Keratinocyte (primary cell): ENCODE measurements at regions not wholly inside any gene's neighbourhood (a gene's known extent, or its start where the extent isn't known, plus 50 kb on each side); places are given as distances from the start of the nearest gene placed in this dataset.
"Not testable (repeated sequence)": the region's sequence is repeated elsewhere in the genome, so short reads cannot be mapped to it uniquely, and the experiment has no call there.

Experiments
- DNase-seq: peaks from one replicate; pipeline ENCODE4 v3.0.0-alpha.2; 2011; ENCODE audit warnings: low read depth, missing footprints, low spot score
- FAIRE-seq: peaks from 2 replicates; lab custom pipeline; 2011; peaks lifted over from hg19 to GRCh38; lab: Jason Lieb, UNC
- H2AFZ ChIP-seq: 2 replicates; pipeline ENCODE4 v1.6.0; 2012; ENCODE audit warnings: low read length, control low read depth, inconsistent platforms; ENCODE audit not compliant: control insufficient read depth
- H3K27ac ChIP-seq: 2 replicates; pipeline ENCODE4 v1.5.1; 2011; ENCODE audit warnings: low read length; ENCODE audit not compliant: control insufficient read depth, insufficient read depth
- H3K27me3 ChIP-seq: 3 replicates; pipeline ENCODE4 v1.6.0; 2011; ENCODE audit warnings: low read length; ENCODE audit not compliant: control insufficient read depth, insufficient read depth; ENCODE audit errors: extremely low read depth
- H3K36me3 ChIP-seq, 2 experiments: 2 replicates in 1 of 2; 3 replicates in 1 of 2; pipeline ENCODE4 v1.5.1; 2011; ENCODE audit warnings: low read length in 2 of 2, mild to moderate bottlenecking in 1 of 2; ENCODE audit not compliant: control insufficient read depth in 2 of 2, insufficient read depth in 2 of 2; ENCODE audit errors: extremely low read depth in 1 of 2
- H3K4me1 ChIP-seq: 3 replicates; pipeline ENCODE4 v1.5.1; 2011; ENCODE audit warnings: low read length; ENCODE audit not compliant: control insufficient read depth, insufficient read depth; ENCODE audit errors: extremely low read depth
- H3K4me2 ChIP-seq: 3 replicates; pipeline ENCODE4 v1.6.0; 2011; ENCODE audit warnings: low read depth, low read length; ENCODE audit not compliant: control insufficient read depth, insufficient read depth; ENCODE audit errors: extremely low read depth
- H3K4me3 ChIP-seq, 3 experiments: fragments of 200-600 bp in 1 of 3; sonication (generic) in 1 of 3; 2 replicates in 2 of 3; 3 replicates in 1 of 3; pipeline ENCODE4 v1.5.1; 2011 to 2016; ENCODE audit warnings: low read length in 3 of 3, mild to moderate bottlenecking in 3 of 3, control low read depth in 2 of 3, inconsistent platforms in 1 of 3, low read depth in 1 of 3, mixed read lengths in 1 of 3, mixed run types in 1 of 3, moderate library complexity in 1 of 3; ENCODE audit not compliant: control insufficient read depth in 2 of 3, insufficient read depth in 2 of 3; ENCODE audit errors: extremely low read depth in 1 of 3
- H3K79me2 ChIP-seq: 2 replicates; pipeline ENCODE4 v1.6.0; 2012; ENCODE audit warnings: low read length; ENCODE audit not compliant: control insufficient read depth, insufficient read depth
- H3K9ac ChIP-seq: 3 replicates; pipeline ENCODE4 v1.6.0; 2011; ENCODE audit warnings: low read length; ENCODE audit not compliant: control insufficient read depth, insufficient read depth; ENCODE audit errors: extremely low read depth
- H3K9me1 ChIP-seq: 3 replicates; pipeline ENCODE4 v1.6.0; 2011; ENCODE audit warnings: low read length; ENCODE audit not compliant: control insufficient read depth, insufficient read depth; ENCODE audit errors: extremely low read depth
- H3K9me3 ChIP-seq: 2 replicates; pipeline ENCODE4 v1.5.1; 2012; ENCODE audit warnings: low read depth, low read length; ENCODE audit not compliant: control insufficient read depth
- H4K20me1 ChIP-seq: 3 replicates; pipeline ENCODE4 v1.6.0; 2011; ENCODE audit warnings: low read length; ENCODE audit not compliant: control insufficient read depth, insufficient read depth; ENCODE audit errors: extremely low read depth
- EZH2 ChIP-seq: IDR thresholded peaks from one replicate; pipeline ENCODE4 v1.6.1; 2012; ENCODE audit warnings: inconsistent platforms, mild to moderate bottlenecking, low read length, moderate library complexity
- dilution Hi-C: fragments of 300-500 bp; cut with MboI; formaldehyde crosslinking; loops from one replicate; pipeline ENCODE4 v1.7.0; 2020; ENCODE audit warnings: low sequenced_read_pairs; ENCODE audit not compliant: extremely low pct_ligation_motif_present
- TF ChIP-seq, protein P1 (sequence below), 3 experiments: IDR thresholded peaks in 1 of 3; conservative IDR thresholded peaks in 1 of 3; optimal IDR thresholded peaks in 1 of 3; 2 replicates in 2 of 3; 3 replicates in 1 of 3; pipeline versions ENCODE3 to v1.5.1; 2011; ENCODE audit warnings: low read length in 3 of 3, mild to moderate bottlenecking in 3 of 3, moderate library complexity in 2 of 3, control low read depth in 1 of 3, inconsistent platforms in 1 of 3; ENCODE audit not compliant: insufficient read depth in 2 of 3; ENCODE audit errors: extremely low read depth in 1 of 3

- H3K27me3 ChIP-seq, H4K20me1 ChIP-seq, H2AFZ ChIP-seq, DNase-seq, H3K4me1 ChIP-seq, dilution Hi-C loops, H3K27ac ChIP-seq, H3K4me2 ChIP-seq, FAIRE-seq, H3K9me1 ChIP-seq, H3K9ac ChIP-seq, H3K4me3 ChIP-seq, H3K36me3 ChIP-seq, H3K9me3 ChIP-seq, H3K79me2 ChIP-seq: not testable (repeated sequence)
These were observed 953.9 kb downstream of the TMEM121 start for GRCh38 chr14:106480287-106480686.

DNA sequence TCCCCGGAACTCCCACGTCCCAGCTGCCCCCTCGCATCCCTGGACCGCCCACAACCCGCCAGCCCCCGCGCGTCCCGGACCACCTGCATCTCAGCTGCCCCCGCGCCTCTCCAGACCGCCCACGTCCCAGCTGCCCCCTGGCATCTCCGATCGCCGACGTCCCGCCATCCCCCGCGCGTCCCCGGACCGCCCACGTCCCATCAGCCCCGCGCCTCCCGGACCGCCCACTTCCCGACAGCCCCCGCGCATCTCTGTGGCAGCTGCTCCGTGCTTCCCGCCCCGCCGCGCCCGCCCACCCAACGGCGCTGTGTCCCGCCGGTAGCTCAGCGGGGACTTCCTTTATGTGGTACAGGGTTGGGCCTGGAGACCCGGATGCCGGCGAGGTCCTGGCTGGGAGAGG lies 955.8 kb downstream of the TMEM121 start:
- H3K79me2 ChIP-seq, H3K27ac ChIP-seq, H3K36me3 ChIP-seq, H3K9ac ChIP-seq, FAIRE-seq, H4K20me1 ChIP-seq, H3K4me3 ChIP-seq, H3K27me3 ChIP-seq, H3K9me1 ChIP-seq, H3K9me3 ChIP-seq, H3K4me2 ChIP-seq, dilution Hi-C loops, DNase-seq, H3K4me1 ChIP-seq, H2AFZ ChIP-seq: not testable (repeated sequence)

DNA sequence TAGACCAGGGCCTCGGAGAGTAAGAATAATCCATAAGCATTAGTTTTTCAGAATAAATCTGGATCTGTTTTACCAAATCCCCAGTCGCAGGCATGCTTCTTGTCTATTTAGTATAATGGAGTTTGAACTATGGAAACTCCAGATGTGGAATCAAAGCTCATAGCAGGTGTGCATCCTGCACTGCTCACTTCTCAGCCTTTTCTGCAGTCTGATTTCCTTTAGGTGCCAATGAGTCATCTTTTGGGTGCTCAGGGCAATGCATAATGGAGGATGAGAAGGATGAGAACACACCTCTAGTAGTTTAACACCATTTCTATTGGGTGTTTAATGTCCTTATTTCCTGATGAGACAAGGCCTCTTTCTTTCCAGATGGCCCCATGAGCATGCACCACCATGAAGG lies 961.2 kb downstream of the TMEM121 start:
- H2AFZ ChIP-seq = no peak overlapping the region
- TF ChIP-seq, protein P1, sequence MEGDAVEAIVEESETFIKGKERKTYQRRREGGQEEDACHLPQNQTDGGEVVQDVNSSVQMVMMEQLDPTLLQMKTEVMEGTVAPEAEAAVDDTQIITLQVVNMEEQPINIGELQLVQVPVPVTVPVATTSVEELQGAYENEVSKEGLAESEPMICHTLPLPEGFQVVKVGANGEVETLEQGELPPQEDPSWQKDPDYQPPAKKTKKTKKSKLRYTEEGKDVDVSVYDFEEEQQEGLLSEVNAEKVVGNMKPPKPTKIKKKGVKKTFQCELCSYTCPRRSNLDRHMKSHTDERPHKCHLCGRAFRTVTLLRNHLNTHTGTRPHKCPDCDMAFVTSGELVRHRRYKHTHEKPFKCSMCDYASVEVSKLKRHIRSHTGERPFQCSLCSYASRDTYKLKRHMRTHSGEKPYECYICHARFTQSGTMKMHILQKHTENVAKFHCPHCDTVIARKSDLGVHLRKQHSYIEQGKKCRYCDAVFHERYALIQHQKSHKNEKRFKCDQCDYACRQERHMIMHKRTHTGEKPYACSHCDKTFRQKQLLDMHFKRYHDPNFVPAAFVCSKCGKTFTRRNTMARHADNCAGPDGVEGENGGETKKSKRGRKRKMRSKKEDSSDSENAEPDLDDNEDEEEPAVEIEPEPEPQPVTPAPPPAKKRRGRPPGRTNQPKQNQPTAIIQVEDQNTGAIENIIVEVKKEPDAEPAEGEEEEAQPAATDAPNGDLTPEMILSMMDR (optimal IDR thresholded peaks at IDR 0.05 in 1 of 3, IDR thresholded peaks at IDR 0.05 in 1 of 3, conservative IDR thresholded peaks at IDR 0.05 in 1 of 3; ENCODE audit: extremely low read depth in 1 of 3, insufficient read depth in 2 of 3, low read length in 3 of 3) = no peak
- no peak for TF ChIP-seq EZH2
- H3K4me2 ChIP-seq = no peak overlapping the region
- dilution Hi-C loops = no loop called here
- H3K79me2 ChIP-seq = no peaks in the 10 kb centered on the region
- H3K27me3 ChIP-seq = no peaks in the 10 kb centered on the region
- H3K27ac ChIP-seq = no peak overlapping the region
- H4K20me1 ChIP-seq = no peaks in the 10 kb centered on the region
- no peak overlapping the region for H3K4me3 ChIP-seq
- H3K9me1 ChIP-seq = no peaks in the 10 kb centered on the region
- H3K9ac ChIP-seq = no peak overlapping the region
- FAIRE-seq (no peak), DNase-seq (no peak)
- H3K4me1 ChIP-seq = no peaks in the 10 kb centered on the region
- H3K9me3 ChIP-seq = peaks cover 5% of the 10 kb centered on the region
- no peaks in the 10 kb centered on the region for H3K36me3 ChIP-seq
